DMS53 treated with DMSO at 0.1 percent for 48 hours (cell line): ENCODE measurements at regions not wholly inside any gene's neighbourhood (a gene's known extent, or its start where the extent isn't known, plus 50 kb on each side); places are given as distances from the start of the nearest gene placed in this dataset.
"Not testable (repeated sequence)": the region's sequence is repeated elsewhere in the genome, so short reads cannot be mapped to it uniquely, and the experiment has no call there.

ENCODE experiments used
- DNase-seq: peaks from one replicate; lab custom pipeline; 2025; ENCODE audit not compliant: unreplicated experiment; lab: John Stamatoyannopoulos, UW

DNA sequence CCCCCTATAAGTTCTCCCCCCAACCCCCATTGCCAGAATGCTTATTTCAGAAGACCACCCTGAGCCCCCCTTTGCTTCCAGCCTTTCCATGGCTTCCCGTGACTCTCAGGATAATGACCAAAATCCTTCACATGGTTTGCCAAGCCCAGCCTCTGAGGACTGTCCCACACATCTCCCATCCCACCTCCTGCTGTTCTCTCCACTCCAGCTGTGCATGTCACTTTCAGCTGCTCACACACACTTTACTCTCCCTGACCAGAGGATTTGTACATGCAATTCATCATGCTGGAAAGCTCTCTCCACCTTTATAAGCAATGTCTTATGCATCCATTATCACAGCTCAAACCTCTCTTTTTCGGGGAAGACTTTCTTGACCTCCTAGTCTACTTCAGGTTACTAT lies 164.2 kb downstream of the PRL start:
- DNase-seq = no peak

DNA sequence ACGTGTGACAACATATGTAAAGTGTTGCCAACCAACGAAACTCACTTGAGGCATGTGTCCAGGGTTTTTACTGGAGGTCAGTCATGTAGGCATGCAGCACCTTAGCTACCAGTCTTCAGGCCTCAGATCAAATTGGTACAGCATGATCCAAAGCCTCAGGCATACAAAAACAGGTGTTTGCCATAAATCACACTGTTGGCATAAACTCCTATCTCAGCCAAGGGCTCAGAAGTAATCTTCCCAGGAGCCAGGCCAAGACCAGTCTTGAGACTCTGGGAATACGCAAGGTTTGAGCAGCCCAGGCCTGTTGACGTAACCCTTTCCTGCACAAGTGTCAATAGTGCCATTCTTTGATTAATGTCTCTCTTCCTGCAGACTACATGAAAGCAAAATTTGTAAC lies 163.5 kb downstream of the PRL start:
- no peak for DNase-seq

DNA sequence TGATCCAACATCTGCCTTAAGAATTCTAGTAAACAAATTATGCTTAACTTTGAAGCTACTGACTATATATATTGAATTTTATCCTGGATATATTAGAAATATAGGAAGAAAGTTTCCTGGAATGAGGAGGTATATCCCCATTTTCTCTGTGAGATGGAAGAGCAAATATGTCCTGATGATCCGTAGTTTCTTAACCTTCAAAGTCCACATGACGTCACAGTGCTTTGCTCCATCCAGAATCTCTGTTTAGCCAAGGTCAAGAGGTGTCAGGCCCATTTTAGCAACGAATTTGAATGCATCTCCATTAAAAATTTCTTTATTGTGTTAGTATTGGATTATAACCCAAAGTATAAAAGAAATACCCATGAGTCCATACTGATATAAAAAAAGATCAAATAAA lies 162.5 kb downstream of the PRL start:
- DNase-seq = no peak

DNA sequence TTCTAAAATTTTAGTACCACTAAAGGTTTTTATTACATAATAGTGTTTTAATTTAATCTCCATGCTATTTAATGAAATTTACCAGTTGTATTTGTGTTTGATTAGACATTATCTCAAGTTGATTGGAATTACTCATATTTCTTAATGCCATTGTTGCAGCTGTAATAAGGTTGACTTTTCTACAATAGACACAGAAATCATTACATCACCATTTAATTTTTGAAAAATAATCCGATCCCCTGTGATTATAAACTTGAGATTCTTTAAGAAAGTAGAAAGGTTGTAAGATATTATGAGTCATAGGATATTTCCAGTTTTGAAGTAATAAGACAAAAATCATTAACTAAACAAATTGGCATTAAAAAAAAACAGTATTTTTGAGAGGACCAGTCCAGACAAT lies 161.4 kb downstream of the PRL start:
- DNase-seq = no peak

DNA sequence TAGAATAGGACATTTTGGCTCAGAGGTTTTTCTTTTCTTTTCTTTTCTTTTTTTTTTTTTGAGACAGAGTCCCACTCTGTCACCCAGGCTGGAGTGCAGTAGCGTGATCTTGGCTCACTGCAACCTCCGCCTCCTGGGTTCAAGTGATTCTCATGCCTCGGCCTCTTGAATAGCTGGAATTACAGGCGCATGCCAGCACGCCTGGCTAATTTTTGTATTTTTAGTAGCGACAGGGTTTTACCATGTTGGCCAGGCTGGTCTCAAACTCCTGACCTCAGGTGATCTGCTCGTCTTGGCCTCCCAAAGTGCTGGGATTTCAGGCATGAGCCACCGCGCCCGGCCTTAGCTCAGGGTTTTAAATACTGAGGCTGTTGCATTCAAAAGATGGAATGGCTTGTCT lies 156.1 kb downstream of the PRL start:
- not testable (repeated sequence) for DNase-seq

DNA sequence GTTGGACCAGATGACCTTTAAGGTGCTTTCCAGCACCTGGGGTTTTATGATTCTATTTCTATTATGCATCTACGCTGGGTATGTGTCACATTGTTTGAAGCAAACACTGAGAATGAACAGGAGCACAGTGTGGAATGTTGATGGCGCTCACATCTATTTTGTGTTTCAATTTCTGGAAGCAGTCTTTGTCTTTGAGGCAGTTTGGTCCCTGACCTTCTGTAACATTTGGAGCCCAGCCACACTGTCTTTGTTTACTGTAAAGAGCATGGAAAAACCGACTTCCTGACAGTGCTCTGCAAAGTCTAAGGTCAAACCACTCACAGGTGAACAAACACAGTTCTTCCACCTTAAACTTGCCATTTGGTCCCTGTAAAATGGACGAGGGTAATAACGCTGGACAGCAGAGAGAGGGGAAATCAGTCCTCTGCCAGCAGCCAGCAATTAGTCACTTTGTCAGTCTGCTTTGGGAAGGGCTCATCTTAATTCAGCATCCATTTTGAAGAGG lies 155.5 kb downstream of the PRL start:
- peak; percentile 81 for DNase-seq

DNA sequence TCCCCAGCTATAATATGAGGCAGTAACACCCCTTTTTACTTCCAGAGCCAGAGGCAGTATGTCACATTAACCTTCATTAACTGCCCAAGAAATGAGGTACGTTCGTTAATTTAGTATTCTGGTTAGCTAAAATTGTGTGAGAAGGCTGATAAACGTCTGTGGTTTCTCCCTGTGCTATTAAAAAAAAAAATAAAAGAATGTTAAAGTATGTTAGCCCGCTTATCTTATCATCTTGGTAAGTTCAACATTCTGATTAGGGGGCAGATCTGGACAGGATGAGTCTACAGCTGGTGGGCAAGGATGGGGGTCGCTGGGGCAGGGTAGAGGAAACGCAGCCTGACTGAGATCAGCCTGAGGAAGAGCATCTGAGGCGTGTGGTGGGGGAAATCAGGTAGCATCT lies 154.0 kb downstream of the PRL start:
- DNase-seq = no peak

DNA sequence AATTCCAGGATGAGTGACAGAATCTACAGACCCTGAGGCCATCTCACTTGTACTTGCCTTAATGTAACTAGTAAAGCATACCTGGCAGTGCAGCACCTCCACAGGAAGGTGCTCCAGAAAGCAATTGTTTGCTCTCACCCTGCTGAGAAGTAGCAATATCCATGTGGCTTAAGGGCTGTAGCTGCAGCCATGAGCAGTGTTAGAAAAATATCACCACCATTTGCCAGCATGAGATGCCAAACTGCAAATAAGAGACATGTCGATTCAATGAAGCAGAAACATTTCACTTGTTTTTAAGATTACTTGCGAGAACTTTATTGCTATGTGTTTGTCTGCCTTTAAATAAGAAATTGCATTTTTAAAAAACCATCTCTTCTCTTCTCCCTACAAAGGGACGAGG lies 151.5 kb downstream of the PRL start:
- no peak for DNase-seq

DNA sequence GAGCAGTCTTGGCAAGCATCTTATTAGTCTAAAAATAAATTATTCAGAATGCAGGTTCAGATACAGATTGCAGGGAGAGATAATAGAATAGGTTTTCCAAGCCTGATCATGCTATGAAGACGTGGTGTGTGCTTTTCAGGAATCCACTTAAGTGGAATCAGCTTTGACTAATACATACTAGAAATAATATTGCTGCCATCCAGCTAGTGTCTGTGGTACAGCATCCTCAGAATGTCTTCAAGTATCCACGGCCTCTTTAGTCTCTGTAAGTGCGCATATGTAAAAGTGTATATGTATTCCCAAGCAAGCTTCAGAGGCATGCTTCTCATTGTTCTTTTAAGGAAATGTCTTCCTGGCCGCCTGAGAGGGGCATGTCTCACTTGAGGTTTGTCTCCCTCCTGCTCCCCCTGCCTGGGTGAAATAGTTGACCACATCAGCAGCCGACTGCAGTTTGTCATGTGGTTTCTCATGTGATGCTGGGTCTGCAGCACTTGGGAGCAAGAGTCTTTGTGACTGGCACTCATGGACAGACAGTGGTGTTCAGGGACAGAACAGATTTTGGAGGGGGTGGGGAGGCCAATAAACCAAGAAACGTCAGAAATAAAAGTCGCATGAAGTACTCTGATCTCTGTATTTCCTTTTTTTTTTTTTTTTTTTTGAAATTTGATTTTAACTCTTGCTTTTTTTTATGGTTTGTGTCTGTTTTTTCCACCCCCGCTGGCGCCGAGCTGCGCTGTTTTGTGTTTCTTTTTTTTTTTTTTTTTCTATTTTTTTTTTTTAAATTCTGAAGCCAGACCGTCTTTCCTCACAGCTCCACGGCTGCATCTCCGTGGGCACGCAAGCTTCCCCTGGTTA lies 150.8 kb downstream of the PRL start:
- peak; percentile 59 for DNase-seq

DNA sequence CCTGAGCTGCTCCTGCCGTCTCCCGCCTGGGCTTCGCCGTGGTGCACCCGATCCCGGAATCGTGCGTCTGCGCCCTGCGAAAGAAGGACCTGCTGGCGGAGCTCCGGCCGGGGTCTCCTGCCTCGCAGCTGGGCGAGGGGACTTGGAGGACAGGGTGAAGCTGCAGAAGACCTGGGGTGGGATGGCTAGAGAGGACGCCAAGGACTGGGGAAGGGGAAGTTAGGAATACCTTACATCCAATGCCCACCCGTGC lies 150.2 kb downstream of the PRL start:
- DNase-seq = peak; percentile 54

DNA sequence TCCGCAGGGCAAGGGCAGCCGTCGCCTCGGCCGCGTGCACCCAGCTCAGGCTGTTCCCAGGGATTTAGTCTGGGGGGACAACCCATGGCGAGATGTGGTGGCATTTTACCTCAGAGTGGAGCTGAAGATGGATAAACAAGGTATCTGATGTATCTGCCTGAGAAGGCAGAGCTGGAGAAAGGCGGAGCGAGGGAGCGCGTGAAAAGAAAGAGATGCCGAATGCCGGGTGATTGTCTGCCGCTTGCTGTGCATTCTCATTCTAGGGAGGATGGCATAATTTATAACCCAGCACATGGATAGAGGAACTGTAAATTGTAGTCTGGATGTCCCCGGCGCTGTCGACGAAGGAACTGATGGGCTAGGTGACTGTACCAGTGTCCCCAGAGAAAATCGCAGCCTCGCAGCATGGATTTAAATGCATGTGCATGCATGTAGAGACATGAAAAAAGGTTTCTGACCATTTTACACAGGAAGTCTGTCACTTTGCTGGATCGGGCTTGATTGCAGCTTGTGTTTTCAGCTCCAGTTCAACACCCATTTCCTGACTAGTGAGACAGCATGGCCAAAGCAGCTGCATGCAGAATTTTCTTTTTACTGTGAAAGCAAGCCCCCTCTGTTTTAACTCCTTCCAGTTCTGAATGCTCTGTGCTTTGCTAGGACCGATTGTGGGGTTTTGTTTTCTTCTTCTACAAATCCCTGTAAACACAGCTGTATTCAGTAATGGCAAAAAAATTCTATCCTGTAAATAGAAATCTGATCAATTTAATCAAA lies 149.7 kb downstream of the PRL start:
- DNase-seq = peak; percentile 48

DNA sequence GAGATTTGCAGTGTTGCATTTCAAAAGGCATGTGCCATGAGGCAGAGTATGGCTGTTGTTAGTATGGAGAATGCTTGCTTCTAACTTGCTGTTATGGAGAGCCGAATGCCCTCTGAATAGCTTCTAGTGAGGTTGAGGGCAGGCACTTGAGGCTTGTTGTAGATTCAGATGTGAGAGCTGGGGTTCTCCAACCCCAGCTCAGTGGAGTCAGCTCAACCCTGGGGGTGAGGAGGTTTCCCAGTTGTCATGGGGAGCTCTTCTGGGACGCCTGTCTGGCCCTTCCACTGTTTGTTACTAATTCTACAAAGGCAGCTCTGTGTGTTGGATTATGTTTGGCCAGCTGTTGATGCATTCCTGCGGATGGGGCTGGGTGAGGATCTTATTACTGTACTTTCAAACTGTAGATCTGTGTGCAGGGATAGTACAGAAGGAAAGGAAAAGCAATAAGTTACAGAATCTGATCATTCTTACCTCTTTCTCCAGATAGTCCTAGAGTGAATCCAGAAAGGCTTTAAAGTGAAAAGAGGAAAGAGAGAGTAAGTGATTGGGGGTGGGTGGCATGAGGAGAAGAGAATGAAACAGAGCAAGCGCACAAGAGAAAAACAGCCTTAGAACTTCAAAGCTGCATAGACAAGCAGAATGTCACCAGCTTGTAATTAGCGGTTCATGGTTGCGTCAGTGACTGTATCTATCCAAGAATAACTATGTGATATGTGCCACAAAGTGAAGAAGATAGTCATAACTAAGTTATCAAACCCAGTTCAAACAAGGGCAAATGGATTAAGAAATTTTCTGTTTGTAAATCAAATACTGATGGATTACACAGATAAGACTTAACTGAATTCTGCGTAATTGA lies 148.7 kb downstream of the PRL start:
- DNase-seq = peak; percentile 74

DNA sequence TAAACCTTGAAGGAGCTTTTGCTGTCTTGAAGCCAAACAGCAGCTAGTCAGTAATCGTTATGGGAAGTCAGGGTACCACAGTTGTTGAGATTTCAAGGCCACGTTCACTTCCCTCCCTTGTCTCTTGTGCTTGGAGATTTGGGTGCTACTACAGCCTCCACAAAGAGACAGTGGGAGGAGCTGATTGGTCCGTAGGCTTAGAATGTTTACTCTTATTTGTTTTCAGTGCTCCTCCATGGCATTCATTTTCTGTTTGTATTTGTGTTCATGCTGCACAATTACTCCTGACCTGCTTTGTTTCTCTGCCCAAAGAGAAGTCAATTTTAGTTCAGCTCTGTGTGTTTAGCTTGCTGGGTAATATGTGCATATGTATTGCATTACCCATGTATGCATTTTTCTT lies 147.7 kb downstream of the PRL start:
- DNase-seq = peak; percentile 28

DNA sequence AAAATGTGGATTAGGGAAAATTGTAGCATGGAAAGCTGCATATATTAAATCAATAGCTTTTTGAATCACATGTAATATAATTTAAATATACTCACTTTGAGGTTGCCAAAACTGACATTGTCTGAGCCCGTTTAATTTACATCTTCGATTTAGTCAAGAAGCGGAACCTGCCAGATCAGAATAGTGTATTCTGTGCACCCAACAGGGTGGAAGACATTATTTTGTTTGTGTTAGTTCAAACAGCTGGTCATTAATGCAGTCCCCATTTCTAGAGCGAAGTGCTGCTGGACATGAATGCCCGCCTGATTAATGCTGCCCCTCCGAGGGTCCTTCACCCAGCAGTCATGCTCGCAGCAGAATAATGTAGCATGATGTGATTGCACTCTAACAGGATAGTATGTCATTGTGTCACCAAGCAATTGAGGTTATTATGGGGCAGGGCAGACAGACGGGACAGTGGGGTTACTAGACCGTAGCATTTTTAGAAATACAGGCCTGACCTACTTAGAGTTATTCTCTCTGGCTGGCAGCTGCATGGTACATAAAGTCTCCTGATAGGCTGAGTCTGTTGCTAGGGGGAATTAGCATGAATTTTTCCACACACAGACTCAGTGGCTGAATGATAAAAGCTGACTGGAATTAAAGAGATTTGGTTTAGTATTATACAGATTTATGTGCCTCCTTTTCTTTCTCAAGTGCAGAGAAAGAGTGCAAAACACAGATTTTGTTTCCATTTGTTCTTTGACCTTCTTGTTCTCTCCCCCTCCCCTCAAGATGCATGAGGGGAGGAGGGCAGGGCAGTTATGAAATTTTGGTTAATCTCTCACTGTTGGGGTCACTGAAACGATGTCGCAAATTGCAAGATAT lies 147.1 kb downstream of the PRL start:
- peak; percentile 40 for DNase-seq

DNA sequence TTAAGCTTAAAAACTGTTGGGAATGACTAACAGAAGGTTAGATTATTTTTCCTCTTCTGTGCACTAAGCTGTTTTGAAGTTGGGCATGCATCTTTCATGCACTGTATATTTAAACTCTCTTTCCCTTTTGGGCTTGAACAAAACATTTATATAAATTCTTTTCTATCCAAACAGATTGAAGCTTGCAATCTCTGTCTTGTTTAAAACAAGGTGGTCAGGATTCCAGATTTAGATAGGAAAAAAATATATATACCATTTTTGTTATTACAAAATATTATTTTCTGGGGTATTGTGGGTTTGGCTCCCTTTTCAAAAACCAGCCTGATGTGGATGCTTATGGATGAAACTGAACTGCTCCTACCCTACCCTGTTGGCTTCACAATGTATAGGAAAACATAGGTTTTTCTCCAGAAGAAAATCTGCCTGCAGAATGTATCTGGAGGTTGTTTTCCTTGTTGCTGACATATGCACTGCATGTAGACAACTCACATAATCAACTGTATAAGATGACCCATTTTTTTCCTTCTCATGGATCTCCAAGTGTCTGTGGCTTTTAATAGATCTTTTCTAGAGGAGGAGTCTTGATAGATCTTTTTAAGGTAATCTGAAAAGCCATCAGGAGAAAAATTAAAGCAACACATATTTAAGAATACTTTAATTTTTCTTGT lies 146.3 kb downstream of the PRL start:
- DNase-seq = no peak

DNA sequence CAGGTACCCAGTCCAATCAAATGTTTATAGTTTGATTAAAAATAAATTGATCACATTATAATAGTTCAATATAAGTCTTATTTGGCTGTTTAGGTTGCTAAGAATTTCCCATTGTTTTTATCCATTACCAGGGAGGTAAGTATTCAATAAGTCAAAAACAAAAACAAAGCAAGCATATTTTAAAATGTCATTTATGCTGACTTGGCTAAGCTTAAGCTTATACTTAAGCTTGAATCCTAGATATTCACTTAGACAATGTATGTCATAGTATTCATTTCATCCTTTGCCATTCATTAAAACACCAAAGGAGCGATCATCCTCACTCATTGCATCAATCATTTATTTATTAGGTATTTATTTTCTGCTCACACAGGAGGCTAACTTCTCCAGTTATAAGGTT lies 144.9 kb downstream of the PRL start:
- DNase-seq = no peak

DNA sequence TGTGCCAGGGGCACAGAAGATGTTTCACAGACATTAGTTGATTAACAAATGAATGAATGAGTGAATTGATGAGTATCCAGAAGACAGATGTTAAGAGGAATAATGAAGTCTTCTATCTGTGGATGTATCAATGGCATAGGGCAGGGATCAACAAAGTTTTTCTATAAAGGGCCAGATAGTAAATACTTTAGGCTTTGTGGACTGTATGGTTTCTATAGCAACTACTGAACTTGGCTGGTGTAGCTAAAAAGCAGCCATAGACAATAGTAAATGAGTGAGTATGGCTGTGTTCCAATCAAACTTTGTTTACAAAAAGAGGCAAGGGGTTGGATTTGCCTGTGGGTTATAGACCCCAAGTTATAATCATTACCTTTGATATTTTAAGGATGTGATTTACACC lies 144.0 kb downstream of the PRL start:
- no peak for DNase-seq

DNA sequence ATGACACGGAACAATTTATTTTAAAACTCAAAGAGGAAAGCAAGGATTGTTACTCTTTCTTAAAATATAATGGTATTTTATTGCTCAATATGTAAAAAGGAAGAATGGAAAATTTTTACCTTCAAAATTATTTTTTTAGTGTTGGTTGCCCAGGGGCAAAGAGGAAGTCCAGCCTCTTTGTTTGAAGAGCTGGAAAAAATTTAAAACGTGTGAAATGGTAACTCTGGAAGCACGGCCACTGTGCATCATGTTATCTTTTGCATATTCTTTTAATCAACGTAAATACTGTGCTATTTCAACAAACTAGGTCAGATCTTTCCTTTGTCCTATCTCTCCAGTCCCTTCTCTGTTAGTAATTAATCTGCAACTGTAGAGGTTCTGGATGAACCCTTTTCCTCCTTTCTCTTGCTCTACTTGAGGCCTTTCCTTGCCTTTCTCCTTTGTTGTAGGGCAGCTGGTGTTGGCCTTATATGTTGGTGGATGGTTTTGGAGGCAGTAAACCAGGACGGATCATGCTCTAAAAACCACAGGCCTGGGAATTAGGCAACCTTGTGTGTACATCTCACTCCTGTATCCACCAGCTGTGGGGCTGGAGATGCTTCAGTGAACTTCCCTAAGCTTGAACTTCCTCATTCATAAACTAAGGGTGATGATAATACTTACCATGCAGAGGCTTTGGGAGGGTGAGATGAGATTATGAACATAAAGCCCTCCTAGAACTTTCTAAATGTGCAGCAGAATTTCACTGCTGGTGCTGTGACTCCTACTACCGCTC lies 143.3 kb downstream of the PRL start:
- DNase-seq = no peak

DNA sequence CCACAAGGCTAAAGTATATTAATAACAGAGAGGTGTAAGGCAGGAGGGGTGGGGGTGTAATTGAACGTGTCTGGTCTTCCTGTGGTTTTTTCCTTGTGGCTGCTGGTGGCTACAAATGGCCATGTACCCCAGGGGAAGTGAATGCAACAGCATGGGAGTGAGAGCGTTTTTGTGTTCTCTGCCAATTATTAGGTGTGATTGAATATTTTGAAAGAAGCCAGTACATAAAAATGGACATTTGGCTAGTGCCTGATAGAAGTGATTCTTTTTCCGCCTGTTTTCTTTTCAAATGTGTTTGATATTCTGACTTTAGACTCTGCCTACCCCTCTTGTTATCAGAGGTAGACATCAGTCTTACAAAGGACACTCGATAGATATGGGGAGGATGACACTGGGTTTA lies 141.3 kb downstream of the PRL start:
- no peak for DNase-seq
